ENCODE measurements at regions not wholly inside any gene's neighbourhood (a gene's known extent, or its start where the extent isn't known, plus 50 kb on each side); places are given as distances from the start of the nearest gene placed in this dataset.
"Not testable (repeated sequence)": the region's sequence is repeated elsewhere in the genome, so short reads cannot be mapped to it uniquely, and the experiment has no call there.

GRCh38 chr5:25327172-25327571 is 682.4 kb upstream of the CDH10 start:
- H3K4me3 Mint-ChIP-seq: no peak overlapping the region
- peaks cover 11% of the 10 kb centered on the region for H3K9me3 Mint-ChIP-seq
- H3K4me1 Mint-ChIP-seq: no peaks in the 10 kb centered on the region
- no peak for ATAC-seq
- DNase-seq (ENCODE audit: low spot score in 2 of 2): no peak
- H3K36me3 Mint-ChIP-seq: no peaks in the 10 kb centered on the region
- no peak overlapping the region for H3K27ac Mint-ChIP-seq

- no peak overlapping the region for H3K27ac Mint-ChIP-seq
- ATAC-seq (no peak), DNase-seq (ENCODE audit: low spot score in 2 of 2) (no peak)
- H3K9me3 Mint-ChIP-seq: peaks cover 16% of the 10 kb centered on the region
- no peak overlapping the region for H3K4me3 Mint-ChIP-seq
- no peaks in the 10 kb centered on the region for H3K4me1 Mint-ChIP-seq
- H3K36me3 Mint-ChIP-seq: no peaks in the 10 kb centered on the region
These were observed 657.1 kb upstream of the CDH10 start for GRCh38 chr5:25301836-25302235.

GRCh38 chr5:25295067-25295466 is 650.3 kb upstream of the CDH10 start:
- no peak overlapping the region for H3K4me3 Mint-ChIP-seq
- H3K27ac Mint-ChIP-seq: no peak overlapping the region
- no peaks in the 10 kb centered on the region for H3K4me1 Mint-ChIP-seq
- H3K36me3 Mint-ChIP-seq: no peaks in the 10 kb centered on the region
- peaks cover 11% of the 10 kb centered on the region for H3K9me3 Mint-ChIP-seq
- no peak for ATAC-seq
- no peak for DNase-seq (ENCODE audit: low spot score in 2 of 2)

GRCh38 chr5:25289766-25290165 is 645.0 kb upstream of the CDH10 start:
- H3K4me1 Mint-ChIP-seq; ATAC-seq; H3K4me3 Mint-ChIP-seq; DNase-seq (ENCODE audit: low spot score in 2 of 2); H3K27ac Mint-ChIP-seq; H3K36me3 Mint-ChIP-seq: not testable (repeated sequence)
- H3K9me3 Mint-ChIP-seq: peaks cover 13% of the 10 kb centered on the region

GRCh38 chr5:25286319-25286718 is 641.5 kb upstream of the CDH10 start:
- DNase-seq (ENCODE audit: low spot score in 2 of 2) (no peak), ATAC-seq (no peak)
- Mint-ChIP-seq H3K9me3 (peaks cover 20% of the 10 kb centered on the region), H3K4me3 (no peak overlapping the region), H3K4me1 (no peaks in the 10 kb centered on the region), H3K36me3 (no peaks in the 10 kb centered on the region), H3K27ac (no peak overlapping the region)

- H3K27ac Mint-ChIP-seq: no peak overlapping the region
- H3K9me3 Mint-ChIP-seq: peaks cover 20% of the 10 kb centered on the region
- no peaks in the 10 kb centered on the region for H3K4me1 Mint-ChIP-seq
These were observed 640.4 kb upstream of the CDH10 start for GRCh38 chr5:25285136-25285535.

GRCh38 chr5:25263507-25263906 is 618.7 kb upstream of the CDH10 start:
- not testable (repeated sequence) for H3K4me1 Mint-ChIP-seq; H3K27ac Mint-ChIP-seq; DNase-seq (ENCODE audit: low spot score in 2 of 2); H3K36me3 Mint-ChIP-seq; ATAC-seq; H3K4me3 Mint-ChIP-seq
- H3K9me3 Mint-ChIP-seq: peaks cover 16% of the 10 kb centered on the region

More at GRCh38 chr5:25285136-25285535, 640.4 kb upstream of the CDH10 start:
- H3K4me3 Mint-ChIP-seq: no peak overlapping the region
- DNase-seq (ENCODE audit: low spot score in 2 of 2) (no peak), ATAC-seq (no peak)
- H3K36me3 Mint-ChIP-seq: no peaks in the 10 kb centered on the region

GRCh38 chr5:25262221-25262620 is 617.4 kb upstream of the CDH10 start:
- H3K9me3 Mint-ChIP-seq: peaks cover 13% of the 10 kb centered on the region
- no peak for ATAC-seq
- H3K4me1 Mint-ChIP-seq: no peaks in the 10 kb centered on the region
- no peak overlapping the region for H3K27ac Mint-ChIP-seq
- no peak overlapping the region for H3K4me3 Mint-ChIP-seq
- no peak for DNase-seq (ENCODE audit: low spot score in 2 of 2)
- H3K36me3 Mint-ChIP-seq: no peaks in the 10 kb centered on the region

GRCh38 chr5:25255128-25255527 is 610.4 kb upstream of the CDH10 start:
- Mint-ChIP-seq H3K27ac (no peak overlapping the region), H3K36me3 (no peaks in the 10 kb centered on the region), H3K9me3 (peaks cover 12% of the 10 kb centered on the region), H3K4me1 (no peaks in the 10 kb centered on the region), H3K4me3 (no peak overlapping the region)
- no peak for ATAC-seq
- no peak for DNase-seq (ENCODE audit: low spot score in 2 of 2)

GRCh38 chr5:25241981-25242380 is 597.2 kb upstream of the CDH10 start:
- Mint-ChIP-seq H3K4me3 (no peak overlapping the region), H3K27ac (no peak overlapping the region), H3K4me1 (no peaks in the 10 kb centered on the region), H3K36me3 (no peaks in the 10 kb centered on the region), H3K9me3 (peaks cover 12% of the 10 kb centered on the region)
- ATAC-seq (no peak), DNase-seq (ENCODE audit: low spot score in 2 of 2) (no peak)

- not testable (repeated sequence) for H3K4me1 Mint-ChIP-seq; DNase-seq (ENCODE audit: low spot score in 2 of 2); H3K27ac Mint-ChIP-seq; H3K36me3 Mint-ChIP-seq; H3K4me3 Mint-ChIP-seq; ATAC-seq
- peaks cover 18% of the 10 kb centered on the region for H3K9me3 Mint-ChIP-seq
These were observed 593.9 kb upstream of the CDH10 start for GRCh38 chr5:25238720-25239119.

- H3K4me1 Mint-ChIP-seq: no peaks in the 10 kb centered on the region
- H3K9me3 Mint-ChIP-seq: peaks cover 13% of the 10 kb centered on the region
- H3K36me3 Mint-ChIP-seq: no peaks in the 10 kb centered on the region
- H3K27ac Mint-ChIP-seq: no peak overlapping the region
- H3K4me3 Mint-ChIP-seq: no peak overlapping the region
- DNase-seq (ENCODE audit: low spot score in 2 of 2) (no peak), ATAC-seq (no peak)
These were observed 579.7 kb upstream of the CDH10 start for GRCh38 chr5:25224316-25224982.

- peaks cover 10% of the 10 kb centered on the region for H3K9me3 Mint-ChIP-seq
- H3K4me3 Mint-ChIP-seq; H3K4me1 Mint-ChIP-seq; ATAC-seq; H3K36me3 Mint-ChIP-seq; H3K27ac Mint-ChIP-seq; DNase-seq (ENCODE audit: low spot score in 2 of 2): not testable (repeated sequence)
These were observed 555.1 kb upstream of the CDH10 start for GRCh38 chr5:25199902-25200301.

- ATAC-seq (no peak), DNase-seq (ENCODE audit: low spot score in 2 of 2) (no peak)
- Mint-ChIP-seq H3K4me1 (no peaks in the 10 kb centered on the region), H3K36me3 (no peaks in the 10 kb centered on the region), H3K27ac (no peak overlapping the region), H3K4me3 (no peak overlapping the region), H3K9me3 (peaks cover 9% of the 10 kb centered on the region)
These were observed 545.8 kb upstream of the CDH10 start for GRCh38 chr5:25190521-25191000.

- ATAC-seq (no peak), DNase-seq (ENCODE audit: low spot score in 2 of 2) (no peak)
- Mint-ChIP-seq H3K4me1 (no peaks in the 10 kb centered on the region), H3K36me3 (no peaks in the 10 kb centered on the region), H3K4me3 (no peak overlapping the region), H3K27ac (no peak overlapping the region), H3K9me3 (peaks cover 23% of the 10 kb centered on the region)
These were observed 536.5 kb upstream of the CDH10 start for GRCh38 chr5:25181249-25181648.

GRCh38 chr5:25162616-25163015 is 517.8 kb upstream of the CDH10 start:
- H3K36me3 Mint-ChIP-seq; DNase-seq (ENCODE audit: low spot score in 2 of 2); ATAC-seq; H3K27ac Mint-ChIP-seq; H3K4me3 Mint-ChIP-seq; H3K9me3 Mint-ChIP-seq; H3K4me1 Mint-ChIP-seq: not testable (repeated sequence)

All from stimulated activated effector memory CD8-positive, alpha-beta T cell treated with anti-CD3 and anti-CD28 coated beads, Interleukin-12 subunit alpha, Interleukin-12 subunit beta, amount 100 ng/mL, for 72 hours (primary cell).